ENCODE measurements at regions not wholly inside any gene's neighbourhood (a gene's known extent, or its start where the extent isn't known, plus 50 kb on each side); places are given as distances from the start of the nearest gene placed in this dataset.

DNA sequence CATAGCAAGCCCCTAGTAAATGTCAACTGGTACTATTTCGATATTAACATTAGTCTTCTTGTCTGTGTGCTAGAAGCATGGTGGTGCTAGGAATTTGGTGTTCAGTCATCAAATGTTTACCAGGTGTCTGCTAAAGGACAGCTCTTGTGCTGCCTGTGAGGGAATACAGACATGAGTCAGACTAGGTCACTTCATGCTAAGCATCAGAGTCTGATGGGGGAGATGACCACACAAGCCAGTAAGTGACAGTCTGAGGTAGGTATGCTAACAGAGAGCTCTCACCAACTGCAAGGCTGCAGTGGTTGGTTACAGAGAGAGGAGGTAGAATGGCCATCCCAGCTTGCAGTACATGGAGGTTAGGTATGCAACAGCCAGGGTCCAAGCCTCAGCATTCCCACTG lies 320.9 kb downstream of the CDK5RAP2 start:
- TF ChIP-seq POLR2A (IDR thresholded peaks at IDR 0.05) (no peak), CTCF (IDR thresholded peaks at IDR 0.05) (no peak)

All from uterus (tissue), 2 donors.